ENCODE measurements at regions not wholly inside any gene's neighbourhood (a gene's known extent, or its start where the extent isn't known, plus 50 kb on each side); places are given as distances from the start of the nearest gene placed in this dataset.
A peak's percentile ranks its signal among the peaks of the same experiment; 100 is the strongest.

- Histone ChIP-seq H3K27ac (ENCODE audit: low read depth, low read length) (no peak overlapping the region), H3K27me3 (ENCODE audit: insufficient read depth, low read length, poor library complexity) (no peaks in the 10 kb centered on the region), H4K8ac (ENCODE audit: low read depth, low read length) (no peak overlapping the region), H3K9ac (ENCODE audit: low read length) (no peak overlapping the region), H3K56ac (ENCODE audit: low read length) (no peak overlapping the region), H3K79me1 (ENCODE audit: low read length) (no peaks in the 10 kb centered on the region), H3K4me2 (ENCODE audit: low read length) (no peak overlapping the region), H2BK15ac (replicated peaks; ENCODE audit: low read depth) (no peak overlapping the region), H3K4me1 (ENCODE audit: control insufficient read depth, low read depth, low read length) (no peaks in the 10 kb centered on the region), H3K23ac (ENCODE audit: low read length) (no peak overlapping the region), H3K4ac (ENCODE audit: low read depth, low read length) (no peak overlapping the region), H3K36me3 (ENCODE audit: control insufficient read depth, insufficient read depth, low read length) (no peaks in the 10 kb centered on the region), H3K18ac (ENCODE audit: low read length) (no peak overlapping the region), H2BK5ac (ENCODE audit: low read length) (no peak overlapping the region), H2AK5ac (ENCODE audit: low read length) (no peak overlapping the region), H4K5ac (ENCODE audit: low read length) (no peak overlapping the region), H3K79me2 (ENCODE audit: control insufficient read depth, insufficient read depth, low read length) (no peaks in the 10 kb centered on the region), H2BK120ac (ENCODE audit: low read depth, low read length) (no peak overlapping the region), H3K4me3 (ENCODE audit: low read length) (no peak overlapping the region)
- WGBS (ENCODE audit: extremely low coverage, insufficient coverage, low lambda C conversion rate) = no CpG with 5 or more reads among the region's 7 CpGs
- DNase-seq = no peak
Measured at GRCh38 chr3:56918111-56918568, 116.4 kb upstream of the ARHGEF3 start.

GRCh38 chr3:56917361-56918110 is 115.8 kb upstream of the ARHGEF3 start:
- Histone ChIP-seq H3K9ac (ENCODE audit: low read length) (no peak overlapping the region), H2BK5ac (ENCODE audit: low read length) (no peak overlapping the region), H3K4me1 (ENCODE audit: control insufficient read depth, low read depth, low read length) (no peaks in the 10 kb centered on the region), H3K27ac (ENCODE audit: low read depth, low read length) (no peak overlapping the region), H3K4ac (ENCODE audit: low read depth, low read length) (no peak overlapping the region), H2AK5ac (ENCODE audit: low read length) (no peak overlapping the region), H2BK15ac (replicated peaks; ENCODE audit: low read depth) (no peak overlapping the region), H3K36me3 (ENCODE audit: control insufficient read depth, insufficient read depth, low read length) (no peaks in the 10 kb centered on the region), H3K4me2 (ENCODE audit: low read length) (no peak overlapping the region), H3K23ac (ENCODE audit: low read length) (no peak overlapping the region), H3K18ac (ENCODE audit: low read length) (no peak overlapping the region), H4K8ac (ENCODE audit: low read depth, low read length) (no peak overlapping the region), H3K56ac (ENCODE audit: low read length) (no peak overlapping the region), H3K79me2 (ENCODE audit: control insufficient read depth, insufficient read depth, low read length) (no peaks in the 10 kb centered on the region), H2BK120ac (ENCODE audit: low read depth, low read length) (no peak overlapping the region), H3K27me3 (ENCODE audit: insufficient read depth, low read length, poor library complexity) (no peaks in the 10 kb centered on the region), H4K5ac (ENCODE audit: low read length) (no peak overlapping the region), H3K79me1 (ENCODE audit: low read length) (no peaks in the 10 kb centered on the region), H3K4me3 (ENCODE audit: low read length) (no peak overlapping the region)
- DNase-seq = no peak
- no CpG with 5 or more reads among the region's 7 CpGs for WGBS (ENCODE audit: extremely low coverage, insufficient coverage, low lambda C conversion rate)

GRCh38 chr3:56916716-56917360 is 115.1 kb upstream of the ARHGEF3 start:
- H3K79me2 ChIP-seq (ENCODE audit: control insufficient read depth, insufficient read depth, low read length) = no peaks in the 10 kb centered on the region
- H3K9ac ChIP-seq (ENCODE audit: low read length) = no peak overlapping the region
- no peak overlapping the region for H3K4me2 ChIP-seq (ENCODE audit: low read length)
- H3K4ac ChIP-seq (ENCODE audit: low read depth, low read length) = no peak overlapping the region
- no CpG with 5 or more reads among the region's 4 CpGs for whole genome bisulfite sequencing (ENCODE audit: extremely low coverage, insufficient coverage, low lambda C conversion rate)
- H3K56ac ChIP-seq (ENCODE audit: low read length) = no peak overlapping the region
- no peak overlapping the region for H4K8ac ChIP-seq (ENCODE audit: low read depth, low read length)
- H3K4me1 ChIP-seq (ENCODE audit: control insufficient read depth, low read depth, low read length) = no peaks in the 10 kb centered on the region
- no peaks in the 10 kb centered on the region for H3K27me3 ChIP-seq (ENCODE audit: insufficient read depth, low read length, poor library complexity)
- no peak overlapping the region for H2BK15ac ChIP-seq (replicated peaks; ENCODE audit: low read depth)
- H2BK5ac ChIP-seq (ENCODE audit: low read length) = no peak overlapping the region
- H2AK5ac ChIP-seq (ENCODE audit: low read length) = no peak overlapping the region
- DNase-seq = no peak
- no peak overlapping the region for H3K4me3 ChIP-seq (ENCODE audit: low read length)
- no peak overlapping the region for H4K5ac ChIP-seq (ENCODE audit: low read length)
- H3K23ac ChIP-seq (ENCODE audit: low read length) = no peak overlapping the region
- H3K27ac ChIP-seq (ENCODE audit: low read depth, low read length) = no peak overlapping the region
- no peak overlapping the region for H2BK120ac ChIP-seq (ENCODE audit: low read depth, low read length)
- no peaks in the 10 kb centered on the region for H3K79me1 ChIP-seq (ENCODE audit: low read length)
- no peaks in the 10 kb centered on the region for H3K36me3 ChIP-seq (ENCODE audit: control insufficient read depth, insufficient read depth, low read length)
- no peak overlapping the region for H3K18ac ChIP-seq (ENCODE audit: low read length)

- no CpG with 5 or more reads among the region's 16 CpGs for WGBS (ENCODE audit: extremely low coverage, insufficient coverage, low lambda C conversion rate)
- Histone ChIP-seq H3K23ac (ENCODE audit: low read length) (no peak overlapping the region), H3K4me2 (ENCODE audit: low read length) (no peak overlapping the region), H3K79me1 (ENCODE audit: low read length) (no peaks in the 10 kb centered on the region), H4K8ac (ENCODE audit: low read depth, low read length) (no peak overlapping the region), H4K5ac (ENCODE audit: low read length) (no peak overlapping the region), H3K4ac (ENCODE audit: low read depth, low read length) (no peak overlapping the region), H2BK5ac (ENCODE audit: low read length) (no peak overlapping the region), H2BK15ac (replicated peaks; ENCODE audit: low read depth) (no peak overlapping the region), H2BK120ac (ENCODE audit: low read depth, low read length) (no peak overlapping the region), H3K4me1 (ENCODE audit: control insufficient read depth, low read depth, low read length) (no peaks in the 10 kb centered on the region), H3K36me3 (ENCODE audit: control insufficient read depth, insufficient read depth, low read length) (no peaks in the 10 kb centered on the region), H3K79me2 (ENCODE audit: control insufficient read depth, insufficient read depth, low read length) (no peaks in the 10 kb centered on the region), H3K27ac (ENCODE audit: low read depth, low read length) (no peak overlapping the region), H3K27me3 (ENCODE audit: insufficient read depth, low read length, poor library complexity) (no peaks in the 10 kb centered on the region), H2AK5ac (ENCODE audit: low read length) (no peak overlapping the region), H3K9ac (ENCODE audit: low read length) (no peak overlapping the region), H3K4me3 (ENCODE audit: low read length) (no peak overlapping the region), H3K18ac (ENCODE audit: low read length) (no peak overlapping the region), H3K56ac (ENCODE audit: low read length) (no peak overlapping the region)
- DNase-seq = peak; percentile 60
Measured at GRCh38 chr3:56915966-56916586, 114.3 kb upstream of the ARHGEF3 start.

GRCh38 chr3:56914646-56915045 is 112.9 kb upstream of the ARHGEF3 start:
- no CpG with 5 or more reads among the region's 3 CpGs for WGBS (ENCODE audit: extremely low coverage, insufficient coverage, low lambda C conversion rate)
- Histone ChIP-seq H3K4me3 (ENCODE audit: low read length) (no peak overlapping the region), H3K23ac (ENCODE audit: low read length) (no peak overlapping the region), H3K27me3 (ENCODE audit: insufficient read depth, low read length, poor library complexity) (no peaks in the 10 kb centered on the region), H4K5ac (ENCODE audit: low read length) (no peak overlapping the region), H3K9ac (ENCODE audit: low read length) (no peak overlapping the region), H3K36me3 (ENCODE audit: control insufficient read depth, insufficient read depth, low read length) (no peaks in the 10 kb centered on the region), H2BK5ac (ENCODE audit: low read length) (no peak overlapping the region), H2BK120ac (ENCODE audit: low read depth, low read length) (no peak overlapping the region), H3K4ac (ENCODE audit: low read depth, low read length) (no peak overlapping the region), H4K8ac (ENCODE audit: low read depth, low read length) (no peak overlapping the region), H3K4me2 (ENCODE audit: low read length) (no peak overlapping the region), H3K27ac (ENCODE audit: low read depth, low read length) (no peak overlapping the region), H3K79me1 (ENCODE audit: low read length) (no peaks in the 10 kb centered on the region), H3K79me2 (ENCODE audit: control insufficient read depth, insufficient read depth, low read length) (no peaks in the 10 kb centered on the region), H3K56ac (ENCODE audit: low read length) (no peak overlapping the region), H2BK15ac (replicated peaks; ENCODE audit: low read depth) (no peak overlapping the region), H2AK5ac (ENCODE audit: low read length) (no peak overlapping the region), H3K4me1 (ENCODE audit: control insufficient read depth, low read depth, low read length) (no peaks in the 10 kb centered on the region), H3K18ac (ENCODE audit: low read length) (no peak overlapping the region)
- no peak for DNase-seq
